KMS-11 (cell line): ENCODE measurements at regions not wholly inside any gene's neighbourhood (a gene's known extent, or its start where the extent isn't known, plus 50 kb on each side); places are given as distances from the start of the nearest gene placed in this dataset.

ENCODE experiments used
- H2AFZ ChIP-seq: fragments of 200-600 bp; sonication (generic); 2 replicates; pipeline ENCODE4 v1.6.1; 2016; ENCODE audit warnings: antibody characterized with exemption, mixed run types, low read depth
- H3K27ac ChIP-seq: fragments of 200-600 bp; sonication (generic); 2 replicates; pipeline ENCODE4 v1.6.1; 2016; ENCODE audit warnings: mild to moderate bottlenecking, mixed run types
- H3K27me3 ChIP-seq: fragments of 200-600 bp; sonication (generic); 2 replicates; pipeline ENCODE4 v1.6.1; 2017; ENCODE audit warnings: mild to moderate bottlenecking, low read depth, mixed run types, moderate library complexity; ENCODE audit not compliant: insufficient read depth
- H3K36me3 ChIP-seq: fragments of 200-600 bp; sonication (generic); 2 replicates; pipeline ENCODE4 v1.6.1; 2017; ENCODE audit warnings: mild to moderate bottlenecking, mixed run types; ENCODE audit not compliant: insufficient read depth
- H3K4me1 ChIP-seq: fragments of 200-600 bp; sonication (generic); 2 replicates; pipeline ENCODE4 v1.6.1; 2016; ENCODE audit warnings: mild to moderate bottlenecking, low read depth, mixed run types; ENCODE audit not compliant: poor library complexity, severe bottlenecking
- H3K4me2 ChIP-seq: fragments of 200-600 bp; sonication (generic); 2 replicates; pipeline ENCODE4 v1.7.0; 2016; ENCODE audit warnings: mild to moderate bottlenecking, mixed run types
- H3K4me3 ChIP-seq: fragments of 200-600 bp; sonication (generic); IDR thresholded peaks from 2 replicates; pipeline ENCODE4 v1.6.1; 2017; ENCODE audit warnings: low read depth, low read length, mixed read lengths; ENCODE audit not compliant: insufficient read depth
- H3K79me2 ChIP-seq: fragments of 200-600 bp; sonication (generic); 2 replicates; pipeline ENCODE4 v1.6.1; 2016; ENCODE audit warnings: low read depth, mixed run types; ENCODE audit not compliant: insufficient read depth
- H3K9ac ChIP-seq: fragments of 200-600 bp; sonication (generic); 2 replicates; pipeline ENCODE4 v1.6.1; 2016; ENCODE audit warnings: mild to moderate bottlenecking, mixed run types
- H4K20me1 ChIP-seq: fragments of 200-600 bp; sonication (generic); 2 replicates; pipeline ENCODE4 v1.6.1; 2016; ENCODE audit warnings: mild to moderate bottlenecking, mixed run types; ENCODE audit not compliant: insufficient read depth
- CTCF ChIP-seq: fragments of 200-600 bp; sonication (generic); conservative IDR thresholded peaks from 2 replicates; pipeline ENCODE4 v1.6.1; 2017; ENCODE audit warnings: low read depth, mild to moderate bottlenecking, antibody characterized with exemption, low read length, moderate library complexity, mixed read lengths

- Histone ChIP-seq H4K20me1 (no peaks in the 10 kb centered on the region), H3K4me3 (no peak overlapping the region), H3K27me3 (no peaks in the 10 kb centered on the region), H3K9ac (no peak overlapping the region), H3K4me2 (no peak overlapping the region), H3K27ac (no peak overlapping the region), H2AFZ (no peak overlapping the region), H3K4me1 (no peaks in the 10 kb centered on the region), H3K36me3 (no peaks in the 10 kb centered on the region), H3K79me2 (no peaks in the 10 kb centered on the region)
- TF ChIP-seq CTCF, result no peak
These were observed 1082.9 kb downstream of the UQCRFS1 start for GRCh38 chr19:28130066-28130511.

GRCh38 chr19:28128341-28128740, 1084.6 kb downstream of the UQCRFS1 start:
- Histone ChIP-seq H3K27ac (no peak overlapping the region), H3K4me1 (no peaks in the 10 kb centered on the region), H3K4me2 (no peak overlapping the region), H3K27me3 (no peaks in the 10 kb centered on the region), H2AFZ (no peak overlapping the region), H3K36me3 (no peaks in the 10 kb centered on the region), H4K20me1 (no peaks in the 10 kb centered on the region), H3K79me2 (no peaks in the 10 kb centered on the region), H3K4me3 (no peak overlapping the region), H3K9ac (no peak overlapping the region)
- no peak for TF ChIP-seq CTCF

GRCh38 chr19:28126135-28126898, 1086.6 kb downstream of the UQCRFS1 start:
- Histone ChIP-seq H3K79me2 (no peaks in the 10 kb centered on the region), H3K36me3 (no peaks in the 10 kb centered on the region), H3K27me3 (no peaks in the 10 kb centered on the region), H4K20me1 (no peaks in the 10 kb centered on the region), H2AFZ (no peak overlapping the region), H3K4me3 (no peak overlapping the region), H3K27ac (no peak overlapping the region), H3K4me1 (no peaks in the 10 kb centered on the region), H3K9ac (no peak overlapping the region), H3K4me2 (no peak overlapping the region)
- TF ChIP-seq CTCF, result no peak

GRCh38 chr19:28122734-28123133, 1090.2 kb downstream of the UQCRFS1 start:
- Histone ChIP-seq H3K79me2 (no peaks in the 10 kb centered on the region), H3K9ac (no peak overlapping the region), H2AFZ (no peak overlapping the region), H3K36me3 (no peaks in the 10 kb centered on the region), H4K20me1 (no peaks in the 10 kb centered on the region), H3K4me1 (no peaks in the 10 kb centered on the region), H3K4me3 (no peak overlapping the region), H3K27me3 (no peaks in the 10 kb centered on the region), H3K4me2 (no peak overlapping the region), H3K27ac (no peak overlapping the region)
- TF ChIP-seq CTCF, result no peak
